PC-3 (cell line): ENCODE measurements at regions not wholly inside any gene's neighbourhood (a gene's known extent, or its start where the extent isn't known, plus 50 kb on each side); places are given as distances from the start of the nearest gene placed in this dataset.

Experiments
- ATAC-seq: fragments of 200-7000 bp; cut with Tn5 transposase; 2 replicates; pipeline ENCODE4 v1.9.1; 2020; ENCODE audit warnings: mild to moderate bottlenecking, moderate library complexity
- BruUV-seq: library from RNA; stranded (reverse); fragments of 400-500 nt; replicated peaks from 2 replicates; lab custom pipeline; 2021; lab: Mats Ljungman, UMichigan
- CTCF ChIA-PET: fragments of 300-600 bp; sonication (Branson Sonifier 250); formaldehyde crosslinking; loops from one replicate; lab custom pipeline; 2022; ENCODE audit warnings: antibody characterized with exemption; lab: Charles Lee
- POLR2A ChIA-PET: fragments of 300-600 bp; sonication (Branson Sonifier 250); formaldehyde crosslinking; loops from one replicate; lab custom pipeline; 2022; ENCODE audit warnings: antibody characterized with exemption; ENCODE audit not compliant: unreplicated experiment; lab: Charles Lee
- DNase-seq: peaks from one replicate; pipeline ENCODE4 v3.0.0-alpha.2; 2015
- H2AFZ ChIP-seq: fragments of 300-600 bp; sonication (generic); 2 replicates; pipeline ENCODE4 v1.6.0; 2016; ENCODE audit warnings: antibody characterized with exemption, low read length
- H3F3A ChIP-seq: fragments of 300-600 bp; sonication (generic); one replicate; pipeline ENCODE4 v1.6.0; 2017; ENCODE audit warnings: antibody characterized with exemption, low read length, control low read depth, mild to moderate bottlenecking; ENCODE audit not compliant: unreplicated experiment
- H3K27ac ChIP-seq: fragments of 300-600 bp; sonication (generic); 2 replicates; pipeline ENCODE4 v1.5.1; 2016; ENCODE audit warnings: mild to moderate bottlenecking, low read length
- H3K27me3 ChIP-seq: fragments of 300-600 bp; sonication (generic); 2 replicates; pipeline ENCODE4 v1.6.1; 2016; ENCODE audit warnings: low read length, mixed read lengths
- H3K36me3 ChIP-seq: fragments of 300-600 bp; sonication (generic); 2 replicates; pipeline ENCODE4 v1.6.1; 2016; ENCODE audit warnings: low read depth, mixed run types, low read length, mixed read lengths
- H3K4me1 ChIP-seq: fragments of 300-600 bp; sonication (generic); 2 replicates; pipeline ENCODE4 v1.5.1; 2016; ENCODE audit warnings: low read length; ENCODE audit not compliant: insufficient read depth
- H3K4me2 ChIP-seq: fragments of 300-600 bp; sonication (generic); 2 replicates; pipeline ENCODE4 v1.6.0; 2016; ENCODE audit warnings: low read length
- H3K4me3 ChIP-seq: fragments of 300-600 bp; sonication (generic); 2 replicates; pipeline ENCODE4 v1.5.1; 2016; ENCODE audit warnings: mild to moderate bottlenecking, low read length, mixed read lengths
- H3K79me2 ChIP-seq: fragments of 300-600 bp; sonication (generic); 2 replicates; pipeline ENCODE4 v1.6.1; 2017; ENCODE audit warnings: low read length, mixed read lengths
- H3K9ac ChIP-seq: fragments of 300-600 bp; sonication (generic); 2 replicates; pipeline ENCODE4 v1.6.0; 2016; ENCODE audit warnings: mild to moderate bottlenecking, low read length
- H3K9me2 ChIP-seq: fragments of 300-600 bp; sonication (generic); replicated peaks from 2 replicates; pipeline ENCODE4 v1.6.1; 2016; ENCODE audit warnings: mixed run types, low read length, mixed read lengths
- H3K9me3 ChIP-seq: fragments of 300-600 bp; sonication (generic); 2 replicates; pipeline ENCODE4 v1.6.1; 2016; ENCODE audit warnings: low read length, mixed read lengths
- H4K20me1 ChIP-seq: fragments of 300-600 bp; sonication (generic); 2 replicates; pipeline ENCODE4 v1.6.1; 2016; ENCODE audit warnings: low read length, mixed read lengths
- EZH2 ChIP-seq: fragments of 300-600 bp; sonication (generic); IDR thresholded peaks from one replicate; pipeline ENCODE4 v1.6.1; 2017; ENCODE audit warnings: antibody characterized with exemption, mild to moderate bottlenecking, low read length; ENCODE audit not compliant: unreplicated experiment
- EZH2phosphoT487 ChIP-seq: fragments of 300-600 bp; sonication (generic); IDR thresholded peaks from 2 replicates; pipeline ENCODE4 v1.6.1; 2018; ENCODE audit warnings: mild to moderate bottlenecking, antibody characterized with exemption, low read length, borderline replicate concordance
- intact Hi-C: fragments of 100-400 bp; cut with micrococcal nuclease; formaldehyde crosslinking; loops from 2 replicates; pipeline ENCODE4 v1.9.0; 2023
- TF ChIP-seq, protein P1 (sequence below): fragments of 300-600 bp; sonication (generic); conservative IDR thresholded peaks from 2 replicates; pipeline ENCODE4 v1.5.1; 2017; ENCODE audit warnings: antibody characterized with exemption, low read depth, mild to moderate bottlenecking, low read length

DNA sequence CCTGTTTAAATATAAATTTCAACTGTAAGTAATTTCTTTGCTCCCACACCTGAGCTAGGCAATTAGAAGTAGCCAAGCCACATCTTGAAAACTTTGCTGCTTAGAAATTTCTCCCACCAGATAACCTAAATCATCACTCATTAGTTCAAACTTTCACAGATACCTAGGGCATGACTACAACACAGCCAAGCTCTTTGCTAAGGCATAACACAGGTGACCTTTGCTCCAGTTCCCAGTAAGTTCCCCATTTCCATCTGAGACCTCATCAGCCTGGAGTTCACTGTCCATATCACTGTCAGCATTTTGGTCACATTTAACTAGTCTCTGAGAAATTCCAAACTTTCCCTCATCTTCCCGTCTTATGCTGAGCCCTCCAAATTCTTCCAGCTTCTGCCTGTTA lies 79.8 kb upstream of the OPRM1 start:
- intact Hi-C loops = no loop called here
- TF ChIP-seq EZH2 (no peak), EZH2phosphoT487 (no peak)
- TF ChIP-seq, protein P1, sequence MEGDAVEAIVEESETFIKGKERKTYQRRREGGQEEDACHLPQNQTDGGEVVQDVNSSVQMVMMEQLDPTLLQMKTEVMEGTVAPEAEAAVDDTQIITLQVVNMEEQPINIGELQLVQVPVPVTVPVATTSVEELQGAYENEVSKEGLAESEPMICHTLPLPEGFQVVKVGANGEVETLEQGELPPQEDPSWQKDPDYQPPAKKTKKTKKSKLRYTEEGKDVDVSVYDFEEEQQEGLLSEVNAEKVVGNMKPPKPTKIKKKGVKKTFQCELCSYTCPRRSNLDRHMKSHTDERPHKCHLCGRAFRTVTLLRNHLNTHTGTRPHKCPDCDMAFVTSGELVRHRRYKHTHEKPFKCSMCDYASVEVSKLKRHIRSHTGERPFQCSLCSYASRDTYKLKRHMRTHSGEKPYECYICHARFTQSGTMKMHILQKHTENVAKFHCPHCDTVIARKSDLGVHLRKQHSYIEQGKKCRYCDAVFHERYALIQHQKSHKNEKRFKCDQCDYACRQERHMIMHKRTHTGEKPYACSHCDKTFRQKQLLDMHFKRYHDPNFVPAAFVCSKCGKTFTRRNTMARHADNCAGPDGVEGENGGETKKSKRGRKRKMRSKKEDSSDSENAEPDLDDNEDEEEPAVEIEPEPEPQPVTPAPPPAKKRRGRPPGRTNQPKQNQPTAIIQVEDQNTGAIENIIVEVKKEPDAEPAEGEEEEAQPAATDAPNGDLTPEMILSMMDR = no peak
- Histone ChIP-seq H2AFZ (no peak overlapping the region), H3K9ac (no peak overlapping the region), H3K9me2 (no peaks in the 10 kb centered on the region), H4K20me1 (no peaks in the 10 kb centered on the region), H3F3A (no peaks in the 10 kb centered on the region), H3K79me2 (no peaks in the 10 kb centered on the region), H3K4me2 (no peak overlapping the region), H3K27ac (no peak overlapping the region), H3K9me3 (no peaks in the 10 kb centered on the region), H3K4me1 (no peaks in the 10 kb centered on the region), H3K4me3 (no peak overlapping the region), H3K36me3 (no peaks in the 10 kb centered on the region), H3K27me3 (peaks cover 9% of the 10 kb centered on the region; the same call in 1 of the 2 replicates)
- ChIA-PET CTCF (no interaction called here), POLR2A (no interaction called here)
- ATAC-seq (no peak), DNase-seq (no peak)
- BruUV-seq = no TSS peak

DNA sequence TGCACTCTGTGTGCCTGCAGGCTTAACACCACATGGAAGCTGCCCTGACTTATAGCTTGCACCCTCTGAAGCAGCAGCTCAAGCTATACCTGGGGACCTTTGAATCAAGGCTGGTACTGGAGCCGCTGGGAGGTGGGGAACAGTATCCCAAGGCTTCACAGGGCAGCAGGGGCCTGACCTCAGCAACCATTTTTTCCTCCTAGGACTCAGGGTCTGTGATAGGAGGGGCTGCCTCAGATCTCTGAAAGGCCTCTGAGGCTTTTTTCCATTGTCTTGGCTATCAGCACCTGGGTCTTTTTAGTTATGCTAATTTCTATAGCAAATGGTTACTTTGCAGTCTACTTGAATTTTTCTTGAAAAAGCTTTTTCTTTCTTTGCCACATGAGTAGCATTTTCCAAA lies 80.2 kb upstream of the OPRM1 start:
- intact Hi-C loops = no loop called here
- CTCF ChIA-PET = no interaction called here
- no peak overlapping the region for H3K27ac ChIP-seq

DNA sequence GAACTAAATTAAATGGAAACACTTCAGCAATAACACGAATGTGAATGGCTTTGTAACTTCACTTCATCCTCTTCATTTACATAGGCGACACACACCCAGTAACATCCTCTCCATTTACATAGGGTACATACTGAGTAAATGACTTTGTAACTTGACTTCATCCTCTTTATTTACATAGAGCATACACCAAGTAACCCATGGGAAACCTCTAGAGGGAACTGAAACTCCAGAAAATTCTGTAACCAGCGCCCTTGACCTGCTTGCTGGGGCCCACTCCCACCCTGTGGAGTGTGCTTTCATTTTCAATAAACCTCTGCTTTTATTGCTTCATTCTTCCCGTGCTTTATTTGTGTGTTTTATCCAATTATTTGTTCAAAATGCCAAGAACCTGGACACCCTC lies 81.6 kb upstream of the OPRM1 start:
- CTCF ChIA-PET = no interaction called here
- POLR2A ChIA-PET = no interaction called here
- no TSS peak for BruUV-seq

More for the DNA sequence above, 80.2 kb upstream of the OPRM1 start:
- H3K27me3 ChIP-seq = peaks cover 9% of the 10 kb centered on the region; the same call in 1 of the 2 replicates
- no peak overlapping the region for H3K9ac ChIP-seq
- BruUV-seq = no TSS peak
- ATAC-seq (no peak), DNase-seq (no peak)
- no peak overlapping the region for H3K4me2 ChIP-seq
- no peak overlapping the region for H3K4me3 ChIP-seq
- H3F3A ChIP-seq = no peaks in the 10 kb centered on the region
- H3K9me2 ChIP-seq = no peaks in the 10 kb centered on the region
- no peaks in the 10 kb centered on the region for H3K4me1 ChIP-seq
- TF ChIP-seq EZH2 (no peak), EZH2phosphoT487 (no peak)
- TF ChIP-seq, protein P1 = no peak
- POLR2A ChIA-PET = no interaction called here
- H2AFZ ChIP-seq = no peak overlapping the region
- H4K20me1 ChIP-seq = no peaks in the 10 kb centered on the region
- H3K9me3 ChIP-seq = no peaks in the 10 kb centered on the region
- H3K36me3 ChIP-seq = no peaks in the 10 kb centered on the region
- no peaks in the 10 kb centered on the region for H3K79me2 ChIP-seq

More for the DNA sequence above, 81.6 kb upstream of the OPRM1 start:
- no peaks in the 10 kb centered on the region for H3K4me1 ChIP-seq
- no peaks in the 10 kb centered on the region for H3K36me3 ChIP-seq
- H3K4me3 ChIP-seq = no peak overlapping the region
- DNase-seq (no peak), ATAC-seq (no peak)
- no peaks in the 10 kb centered on the region for H3K9me3 ChIP-seq
- no peaks in the 10 kb centered on the region for H3K9me2 ChIP-seq
- no peak overlapping the region for H2AFZ ChIP-seq
- no peaks in the 10 kb centered on the region for H3F3A ChIP-seq
- H3K4me2 ChIP-seq = no peak overlapping the region
- no peak overlapping the region for H3K27ac ChIP-seq
- intact Hi-C loops = no loop called here
- TF ChIP-seq EZH2phosphoT487 = no peak
- TF ChIP-seq, protein P1 = no peak
- no peak for TF ChIP-seq EZH2
- no peaks in the 10 kb centered on the region for H3K79me2 ChIP-seq
- H3K27me3 ChIP-seq = peaks cover 6% of the 10 kb centered on the region; the same call in 1 of the 2 replicates
- H4K20me1 ChIP-seq = no peaks in the 10 kb centered on the region
- H3K9ac ChIP-seq = no peak overlapping the region
